Sigmoid colon (tissue), 4 donors: ENCODE measurements at regions not wholly inside any gene's neighbourhood (a gene's known extent, or its start where the extent isn't known, plus 50 kb on each side); places are given as distances from the start of the nearest gene placed in this dataset.

Experiments
- CTCF ChIP-seq, 4 experiments: fragments of 450-650 bp in 3 of 4; fragments of 200-600 bp in 1 of 4; IDR thresholded peaks; one replicate each; pipeline ENCODE4 v1.5.1; 2016 to 2019; ENCODE audit warnings: antibody characterized with exemption in 4 of 4, mild to moderate bottlenecking in 3 of 4, moderate library complexity in 2 of 4
- EP300 ChIP-seq, 4 donors: sonication (generic); formaldehyde crosslinking; IDR thresholded peaks; one replicate each; pipeline ENCODE4 v1.6.1; 2017; ENCODE audit warnings: antibody characterized with exemption in 4 of 4
- POLR2A ChIP-seq, 2 donors: fragments of 450-650 bp; IDR thresholded peaks; one replicate each; pipeline ENCODE4 v1.6.1; 2016; ENCODE audit warnings: antibody characterized with exemption in 2 of 2, mild to moderate bottlenecking in 2 of 2, moderate library complexity in 2 of 2
- POLR2AphosphoS5 ChIP-seq, 4 donors: sonication (generic); formaldehyde crosslinking; IDR thresholded peaks; one replicate each; pipeline ENCODE4 v1.6.1; 2017; ENCODE audit warnings: antibody characterized with exemption in 4 of 4

GRCh38 chr2:47241715-47242114 is 65.4 kb upstream of the CALM2 start:
- TF ChIP-seq POLR2A (IDR thresholded peaks at IDR 0.05) (no peak), CTCF (IDR thresholded peaks at IDR 0.05) (no peak), EP300 (IDR thresholded peaks at IDR 0.05) (no peak), POLR2AphosphoS5 (IDR thresholded peaks at IDR 0.05) (no peak)
